Fibroblast of lung (primary cell): ENCODE measurements at regions not wholly inside any gene's neighbourhood (a gene's known extent, or its start where the extent isn't known, plus 50 kb on each side); places are given as distances from the start of the nearest gene placed in this dataset.

Experiments
- DNase-seq, 2 donors: peaks; one replicate each; pipeline versions ENCODE4 v3.0.0 to v3.0.0-alpha.2; 2010; ENCODE audit warnings: low read depth in 2 of 2
- H2AFZ ChIP-seq: 2 replicates; pipeline ENCODE4 v1.5.1; 2012; ENCODE audit warnings: low read length, control low read depth, inconsistent platforms
- H3K27ac ChIP-seq: 2 replicates; pipeline ENCODE4 v1.5.1; 2011; ENCODE audit warnings: low read length, control low read depth; ENCODE audit not compliant: insufficient read depth
- H3K27me3 ChIP-seq: 2 replicates; pipeline ENCODE4 v1.5.1; 2011; ENCODE audit warnings: mild to moderate bottlenecking, low read length; ENCODE audit not compliant: control insufficient read depth, insufficient read depth
- H3K36me3 ChIP-seq: 2 replicates; pipeline ENCODE4 v1.5.1; 2011; ENCODE audit warnings: low read length; ENCODE audit not compliant: control insufficient read depth, insufficient read depth
- H3K4me1 ChIP-seq: 2 replicates; pipeline ENCODE4 v1.5.1; 2011; ENCODE audit warnings: low read length; ENCODE audit not compliant: control insufficient read depth, insufficient read depth; ENCODE audit errors: extremely low read depth
- H3K4me2 ChIP-seq: 2 replicates; pipeline ENCODE4 v1.5.1; 2011; ENCODE audit warnings: low read length, control low read depth; ENCODE audit not compliant: insufficient read depth; ENCODE audit errors: extremely low read depth
- H3K4me3 ChIP-seq, 4 experiments: fragments of 200-600 bp in 1 of 4; sonication (generic) in 1 of 4; replicated peaks in 1 of 4; 2 replicates each; pipeline ENCODE4 v1.5.1; 2011 to 2016; ENCODE audit warnings: low read length in 4 of 4, low read depth in 3 of 4, mild to moderate bottlenecking in 3 of 4, control low read depth in 2 of 4, inconsistent platforms in 1 of 4, mixed read lengths in 1 of 4; ENCODE audit not compliant: insufficient read depth in 1 of 4; ENCODE audit errors: control extremely low read depth in 1 of 4
- H3K79me2 ChIP-seq: 2 replicates; pipeline ENCODE4 v1.5.1; 2012; ENCODE audit warnings: mild to moderate bottlenecking, low read length, inconsistent platforms; ENCODE audit not compliant: control insufficient read depth, insufficient read depth
- H3K9ac ChIP-seq: 2 replicates; pipeline ENCODE4 v1.5.1; 2011; ENCODE audit warnings: mild to moderate bottlenecking, low read length, control low read depth; ENCODE audit not compliant: insufficient read depth
- H3K9me3 ChIP-seq: 2 replicates; pipeline ENCODE4 v1.5.1; 2012; ENCODE audit warnings: low read depth, low read length; ENCODE audit not compliant: control insufficient read depth, insufficient read depth
- H4K20me1 ChIP-seq: 2 replicates; pipeline ENCODE4 v1.5.1; 2011; ENCODE audit warnings: low read length; ENCODE audit not compliant: control insufficient read depth, insufficient read depth; ENCODE audit errors: extremely low read depth
- EZH2 ChIP-seq: IDR thresholded peaks from 2 replicates; pipeline ENCODE4 v1.5.1; 2012; ENCODE audit warnings: low read length, control low read depth, mild to moderate bottlenecking; ENCODE audit errors: missing control alignments
- TF ChIP-seq, protein P1 (sequence below), 2 donors: IDR thresholded peaks in 1 of 2; conservative IDR thresholded peaks in 1 of 2; 1 replicate in 1 of 2; 2 replicates in 1 of 2; pipeline ENCODE4 v1.5.1; 2011 to 2012; ENCODE audit warnings: low read length in 2 of 2, control low read depth in 1 of 2, inconsistent platforms in 1 of 2, low read depth in 1 of 2, mild to moderate bottlenecking in 1 of 2

DNA sequence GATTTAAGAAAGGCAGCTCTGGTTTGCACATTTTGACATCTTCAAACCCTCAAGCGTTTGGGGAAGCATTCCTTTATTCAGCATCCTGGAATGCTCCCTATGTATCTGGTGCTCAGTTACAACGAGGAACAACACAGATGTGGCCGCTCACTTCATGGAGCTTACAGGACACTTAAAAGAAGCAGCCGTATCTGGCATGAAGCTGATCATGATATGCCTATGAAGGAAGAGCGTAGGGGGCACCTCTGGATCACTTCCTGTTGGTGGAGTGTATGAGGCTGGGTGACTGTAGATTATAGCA, 72.3 kb upstream of the TP53I11 start:
- Histone ChIP-seq H3K9ac (no peak overlapping the region), H3K4me1 (peaks cover 23% of the 10 kb centered on the region), H3K36me3 (no peaks in the 10 kb centered on the region), H4K20me1 (no peaks in the 10 kb centered on the region), H3K27ac (peak overlapping the region; percentile 2), H3K79me2 (no peaks in the 10 kb centered on the region), H3K4me2 (no peak overlapping the region), H2AFZ (no peak overlapping the region), H3K9me3 (no peaks in the 10 kb centered on the region), H3K27me3 (peaks cover 3% of the 10 kb centered on the region), H3K4me3 (no peak overlapping the region)
- DNase-seq, result peak in 1 of 2 donors; percentile 52
- TF ChIP-seq, protein P1, sequence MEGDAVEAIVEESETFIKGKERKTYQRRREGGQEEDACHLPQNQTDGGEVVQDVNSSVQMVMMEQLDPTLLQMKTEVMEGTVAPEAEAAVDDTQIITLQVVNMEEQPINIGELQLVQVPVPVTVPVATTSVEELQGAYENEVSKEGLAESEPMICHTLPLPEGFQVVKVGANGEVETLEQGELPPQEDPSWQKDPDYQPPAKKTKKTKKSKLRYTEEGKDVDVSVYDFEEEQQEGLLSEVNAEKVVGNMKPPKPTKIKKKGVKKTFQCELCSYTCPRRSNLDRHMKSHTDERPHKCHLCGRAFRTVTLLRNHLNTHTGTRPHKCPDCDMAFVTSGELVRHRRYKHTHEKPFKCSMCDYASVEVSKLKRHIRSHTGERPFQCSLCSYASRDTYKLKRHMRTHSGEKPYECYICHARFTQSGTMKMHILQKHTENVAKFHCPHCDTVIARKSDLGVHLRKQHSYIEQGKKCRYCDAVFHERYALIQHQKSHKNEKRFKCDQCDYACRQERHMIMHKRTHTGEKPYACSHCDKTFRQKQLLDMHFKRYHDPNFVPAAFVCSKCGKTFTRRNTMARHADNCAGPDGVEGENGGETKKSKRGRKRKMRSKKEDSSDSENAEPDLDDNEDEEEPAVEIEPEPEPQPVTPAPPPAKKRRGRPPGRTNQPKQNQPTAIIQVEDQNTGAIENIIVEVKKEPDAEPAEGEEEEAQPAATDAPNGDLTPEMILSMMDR (conservative IDR thresholded peaks at IDR 0.05 in 1 of 2, IDR thresholded peaks at IDR 0.05 in 1 of 2; ENCODE audit: low read depth in 1 of 2, low read length in 2 of 2), result no peak
- TF ChIP-seq EZH2, result no peak

DNA sequence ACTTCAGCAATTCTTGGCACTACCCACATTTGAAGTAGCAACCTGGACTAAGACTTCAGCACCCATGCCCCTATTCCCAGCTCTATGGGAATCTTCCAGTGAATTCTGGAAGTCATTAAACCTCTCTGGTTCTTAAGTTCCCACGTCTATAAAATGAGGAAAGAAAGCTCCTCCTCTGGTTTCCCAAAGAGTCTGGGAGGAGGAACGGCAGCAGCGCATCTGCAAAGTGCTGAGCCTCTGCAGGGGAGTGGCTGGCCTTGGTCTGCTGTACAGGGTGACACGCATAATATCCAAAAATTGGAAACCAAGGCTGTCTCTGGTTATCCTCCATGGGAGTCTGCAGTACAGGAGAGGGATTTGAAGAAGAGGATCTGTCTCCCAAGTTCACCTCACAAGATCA, 73.6 kb upstream of the TP53I11 start:
- Histone ChIP-seq H3K9ac (no peak overlapping the region), H3K4me3 (no peak overlapping the region), H3K36me3 (no peaks in the 10 kb centered on the region), H3K9me3 (no peaks in the 10 kb centered on the region), H3K27ac (no peak overlapping the region), H3K4me2 (no peak overlapping the region), H2AFZ (no peak overlapping the region), H4K20me1 (no peaks in the 10 kb centered on the region), H3K79me2 (no peaks in the 10 kb centered on the region), H3K27me3 (peaks cover 7% of the 10 kb centered on the region), H3K4me1 (peaks cover 23% of the 10 kb centered on the region)
- TF ChIP-seq, protein P1 (conservative IDR thresholded peaks at IDR 0.05 in 1 of 2, IDR thresholded peaks at IDR 0.05 in 1 of 2; ENCODE audit: low read depth in 1 of 2, low read length in 2 of 2), result no peak
- TF ChIP-seq EZH2, result no peak
- DNase-seq, result no peak

DNA sequence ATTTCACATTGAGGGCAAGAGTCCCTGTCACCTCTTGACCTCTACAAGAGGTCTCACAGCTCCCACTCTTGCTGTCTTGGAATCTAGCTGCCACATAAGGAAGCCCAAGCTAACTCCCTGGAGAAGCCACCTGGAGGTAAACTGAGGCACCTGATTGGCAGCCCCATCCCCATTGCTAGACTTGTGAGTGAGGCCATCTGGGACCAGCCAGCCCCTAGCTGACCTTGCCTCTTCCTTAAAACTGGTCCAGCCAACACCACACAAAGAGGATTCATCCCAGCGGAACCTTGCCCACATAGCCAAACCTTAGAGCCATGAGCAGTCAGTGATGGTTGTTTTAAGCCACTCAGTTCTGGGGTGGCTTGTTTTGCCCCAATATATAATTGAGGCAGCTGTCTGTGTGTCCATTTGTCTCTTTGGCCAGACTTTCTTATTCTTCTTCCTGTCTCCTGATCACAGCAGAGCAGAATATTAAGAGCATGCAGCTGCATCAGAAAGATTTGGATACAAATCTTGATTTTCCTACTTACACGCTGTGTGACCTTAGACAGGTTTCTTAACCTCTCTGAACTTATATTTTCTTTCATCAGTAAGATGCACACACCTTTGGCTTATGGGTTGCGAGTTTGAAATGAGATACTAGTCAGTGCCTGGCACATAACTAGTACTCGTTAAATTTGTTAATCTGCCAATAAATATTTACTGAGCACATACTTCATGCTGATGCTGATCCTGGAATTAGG, 74.3 kb upstream of the TP53I11 start:
- H2AFZ ChIP-seq, result no peak overlapping the region
- no peaks in the 10 kb centered on the region for H3K79me2 ChIP-seq
- peaks cover 23% of the 10 kb centered on the region for H3K4me1 ChIP-seq
- H3K4me2 ChIP-seq, result no peak overlapping the region
- no peaks in the 10 kb centered on the region for H3K9me3 ChIP-seq
- H3K9ac ChIP-seq, result no peak overlapping the region
- H4K20me1 ChIP-seq, result no peaks in the 10 kb centered on the region
- H3K27me3 ChIP-seq, result peaks cover 9% of the 10 kb centered on the region
- H3K4me3 ChIP-seq, result no peak overlapping the region
- DNase-seq, result no peak
- H3K36me3 ChIP-seq, result no peaks in the 10 kb centered on the region
- no peak overlapping the region for H3K27ac ChIP-seq
- TF ChIP-seq, protein P1 (conservative IDR thresholded peaks at IDR 0.05 in 1 of 2, IDR thresholded peaks at IDR 0.05 in 1 of 2; ENCODE audit: low read depth in 1 of 2, low read length in 2 of 2), result no peak
- TF ChIP-seq EZH2, result no peak
